AML-193 (cell line): ENCODE measurements at regions not wholly inside any gene's neighbourhood (a gene's known extent, or its start where the extent isn't known, plus 50 kb on each side); places are given as distances from the start of the nearest gene placed in this dataset.
"Not testable (repeated sequence)": the region's sequence is repeated elsewhere in the genome, so short reads cannot be mapped to it uniquely, and the experiment has no call there.

Experiments used
- DNase-seq, 2 experiments: peaks; one replicate each; lab custom pipeline; 2025; lab: John Stamatoyannopoulos, UW

DNA sequence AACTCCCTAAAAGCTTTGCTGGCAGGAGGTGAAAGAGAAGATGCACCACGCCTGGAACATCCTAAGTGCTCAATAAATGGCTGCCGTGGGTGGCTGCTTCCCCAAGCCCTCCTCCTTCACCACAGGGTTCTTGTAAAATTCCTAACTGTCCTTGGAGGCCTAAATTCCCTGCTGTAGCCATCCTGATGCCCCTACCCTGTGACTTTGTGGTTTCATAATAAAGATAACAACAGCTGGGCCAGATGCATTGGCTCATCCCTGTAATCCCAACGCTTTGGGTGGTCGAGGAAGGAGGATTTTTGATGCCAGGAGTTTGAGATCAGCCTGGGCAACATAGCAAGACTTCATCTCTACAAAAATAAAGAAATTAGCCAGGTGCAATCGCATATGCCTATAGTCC is 341.8 kb downstream of the ANKRD30A start:
- no peak for DNase-seq

DNA sequence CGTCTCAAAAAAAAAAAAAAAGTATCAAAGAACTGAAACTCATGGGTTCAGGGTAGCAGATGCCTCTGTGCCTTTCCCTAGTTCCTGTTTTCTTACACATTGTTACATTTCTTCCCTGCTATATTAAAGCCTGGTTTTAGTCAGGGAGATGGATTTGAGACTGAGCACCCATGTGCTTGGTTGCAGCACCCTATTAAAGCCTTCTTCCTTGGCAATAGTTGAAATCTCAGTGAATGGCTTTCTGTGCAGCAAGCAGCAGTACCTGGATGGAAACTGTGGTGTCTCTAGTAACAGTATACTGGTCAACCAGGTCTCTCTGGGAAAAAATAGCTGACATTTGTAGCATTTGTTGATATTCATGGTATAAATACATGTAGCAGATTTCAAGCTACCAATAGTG is 331.1 kb downstream of the ANKRD30A start:
- DNase-seq: no peak

DNA sequence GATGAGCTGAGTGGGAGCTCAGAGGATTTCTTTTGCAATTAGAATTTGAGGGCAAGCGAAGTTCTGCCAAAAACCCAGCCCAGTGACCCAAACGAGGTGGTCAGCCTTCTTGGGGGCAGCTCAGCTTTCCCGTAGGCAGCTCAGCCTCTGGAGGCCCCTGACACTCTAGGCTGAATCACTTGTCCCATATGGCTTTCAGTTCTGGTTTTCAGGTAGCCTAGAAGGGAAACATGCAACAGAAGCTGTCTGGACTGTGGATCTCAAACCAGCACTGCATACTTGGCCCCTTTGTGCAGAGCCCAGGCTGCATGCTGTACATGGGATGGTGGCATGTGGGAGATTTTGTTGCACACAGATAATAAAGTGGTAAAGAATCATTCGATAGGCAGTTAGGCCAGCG is 322.8 kb downstream of the ANKRD30A start:
- no peak for DNase-seq

DNA sequence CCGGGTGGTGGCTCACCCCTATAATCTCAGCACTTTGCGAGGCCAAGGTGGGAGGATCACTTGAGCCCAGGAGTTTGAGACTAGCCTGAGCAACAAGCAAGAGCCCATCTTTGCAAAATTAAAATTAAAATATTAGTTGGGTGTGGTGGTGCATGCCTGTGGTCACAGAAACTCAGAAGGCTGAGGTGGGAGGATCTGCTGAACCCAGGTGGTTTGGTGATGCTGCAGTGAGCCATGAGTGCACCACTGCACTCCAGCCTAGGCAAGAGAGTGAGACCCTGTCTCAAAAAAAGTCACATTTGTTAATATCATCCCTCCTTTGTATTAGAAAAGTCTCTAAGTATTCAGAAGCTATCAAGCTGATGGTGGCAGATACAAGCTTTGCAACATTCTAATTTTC is 317.5 kb downstream of the ANKRD30A start:
- DNase-seq: no peak

DNA sequence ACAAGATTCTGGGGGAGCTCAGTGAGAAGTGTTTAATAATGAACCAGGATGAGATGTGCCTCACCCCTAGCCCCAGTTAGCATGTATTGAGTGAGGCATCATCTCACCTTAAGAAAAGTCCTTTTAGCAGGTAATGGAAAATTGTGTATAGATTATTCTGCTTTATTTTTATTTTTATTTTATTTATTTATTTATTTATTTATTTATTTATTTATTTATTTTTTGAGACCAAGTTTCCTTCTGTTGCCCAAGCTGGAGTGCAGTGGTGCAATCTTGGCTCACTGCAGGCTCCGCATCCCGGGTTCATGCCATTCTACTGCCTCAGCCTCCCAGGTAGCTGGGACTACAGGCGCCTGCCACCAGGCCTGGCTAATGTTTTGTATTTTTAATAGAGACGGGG is 315.8 kb downstream of the ANKRD30A start:
- not testable (repeated sequence) for DNase-seq

DNA sequence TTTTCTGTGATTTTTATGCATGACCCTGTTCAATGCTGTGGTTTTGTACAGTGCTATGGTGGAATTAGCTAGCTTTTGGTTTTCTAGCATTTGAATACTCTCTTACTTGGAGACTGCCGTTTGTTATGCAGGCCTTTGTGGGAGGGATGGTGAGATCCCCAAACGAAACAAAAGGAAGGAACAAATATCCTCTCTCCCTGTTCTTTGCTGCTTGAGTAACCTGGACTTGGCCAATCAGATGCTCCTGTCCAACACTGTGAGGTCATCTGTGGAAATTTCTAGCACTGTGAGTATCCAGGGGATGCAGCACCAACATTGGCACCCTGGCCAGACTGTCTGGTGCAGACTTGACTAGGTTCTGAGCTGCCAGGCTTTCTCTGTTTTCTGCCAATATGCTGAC is 314.4 kb downstream of the ANKRD30A start:
- no peak for DNase-seq

DNA sequence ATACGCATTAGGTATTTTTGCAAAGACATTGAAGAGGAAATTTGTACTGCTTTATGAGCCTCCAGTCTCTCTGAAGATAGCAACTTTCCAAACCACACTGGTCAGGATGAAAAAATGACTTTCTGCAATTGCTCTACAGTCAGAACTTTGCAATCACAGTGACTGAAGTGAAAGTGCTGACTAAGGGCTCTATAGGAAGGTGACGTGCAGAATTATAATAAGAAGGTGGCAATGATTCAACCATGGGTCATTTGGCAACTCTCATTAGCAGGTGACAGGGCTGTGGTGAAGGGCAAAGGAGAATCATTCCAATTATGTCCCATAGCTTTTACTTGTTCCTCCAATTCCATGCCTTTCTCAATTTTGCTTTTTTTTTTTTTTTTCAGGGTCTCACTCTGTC is 311.0 kb downstream of the ANKRD30A start:
- DNase-seq: no peak

DNA sequence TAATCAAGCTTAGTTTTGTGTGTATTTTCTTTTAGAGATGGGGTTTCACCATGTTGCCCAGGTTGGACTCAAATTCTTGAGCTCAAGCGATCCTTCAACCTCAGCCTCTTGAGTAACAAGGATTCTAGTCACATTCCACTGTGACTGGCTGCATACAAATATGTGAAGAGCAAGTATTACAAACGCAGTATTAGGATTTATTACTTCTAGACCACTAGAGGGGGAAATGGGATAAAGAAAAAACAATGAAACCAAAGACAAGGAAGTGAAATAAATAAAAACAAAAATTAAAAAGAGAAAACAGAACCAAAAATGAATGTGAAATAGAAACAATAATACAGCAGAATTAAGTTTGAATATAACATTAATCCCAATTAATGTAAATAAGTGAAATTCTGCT is 308.7 kb downstream of the ANKRD30A start:
- peak in 1 of 2 experiments; percentile 1 for DNase-seq
